DMS153 (cell line): ENCODE measurements at regions not wholly inside any gene's neighbourhood (a gene's known extent, or its start where the extent isn't known, plus 50 kb on each side); places are given as distances from the start of the nearest gene placed in this dataset.

Experiments used
- DNase-seq: peaks from one replicate; lab custom pipeline; 2025; lab: John Stamatoyannopoulos, UW

GRCh38 chr14:65318636-65319506 is 93.7 kb upstream of the FUT8 start:
- no peak for DNase-seq

GRCh38 chr14:65320661-65321308 is 91.7 kb upstream of the FUT8 start:
- no peak for DNase-seq

GRCh38 chr14:65321370-65321875 is 91.1 kb upstream of the FUT8 start:
- DNase-seq, result no peak

GRCh38 chr14:65329481-65329880 is 83.0 kb upstream of the FUT8 start:
- no peak for DNase-seq

GRCh38 chr14:65329911-65330310 is 82.6 kb upstream of the FUT8 start:
- no peak for DNase-seq

- DNase-seq, result no peak
These were observed 82.1 kb upstream of the FUT8 start for GRCh38 chr14:65330416-65330815.

GRCh38 chr14:65331652-65332051 is 80.9 kb upstream of the FUT8 start:
- no peak for DNase-seq

- peak; percentile 25 for DNase-seq
These were observed 80.2 kb upstream of the FUT8 start for GRCh38 chr14:65332141-65332871.

- DNase-seq, result no peak
These were observed 78.4 kb upstream of the FUT8 start for GRCh38 chr14:65333943-65334687.

GRCh38 chr14:65334765-65335410 is 77.6 kb upstream of the FUT8 start:
- DNase-seq, result peak; percentile 23

GRCh38 chr14:65335411-65335947 is 77.1 kb upstream of the FUT8 start:
- no peak for DNase-seq

- no peak for DNase-seq
These were observed 76.3 kb upstream of the FUT8 start for GRCh38 chr14:65336191-65336591.

- DNase-seq, result no peak
These were observed 72.7 kb upstream of the FUT8 start for GRCh38 chr14:65339866-65340265.

- no peak for DNase-seq
These were observed 68.5 kb upstream of the FUT8 start for GRCh38 chr14:65344011-65344410.

- no peak for DNase-seq
These were observed 67.3 kb upstream of the FUT8 start for GRCh38 chr14:65345266-65345665.

- DNase-seq, result no peak
These were observed 66.1 kb upstream of the FUT8 start for GRCh38 chr14:65346474-65346873.

GRCh38 chr14:65346895-65347294 is 65.6 kb upstream of the FUT8 start:
- no peak for DNase-seq

GRCh38 chr14:65348137-65348536 is 64.4 kb upstream of the FUT8 start:
- DNase-seq, result no peak

GRCh38 chr14:65349100-65349499 is 63.4 kb upstream of the FUT8 start:
- DNase-seq, result no peak

GRCh38 chr14:65351493-65352194 is 60.9 kb upstream of the FUT8 start:
- DNase-seq, result no peak
